NCI-H187 treated with DMSO at 0.1 percent for 48 hours (cell line): ENCODE measurements at regions not wholly inside any gene's neighbourhood (a gene's known extent, or its start where the extent isn't known, plus 50 kb on each side); places are given as distances from the start of the nearest gene placed in this dataset.
"Not testable (repeated sequence)": the region's sequence is repeated elsewhere in the genome, so short reads cannot be mapped to it uniquely, and the experiment has no call there.

ENCODE experiments used
- DNase-seq: peaks from one replicate; lab custom pipeline; 2025; lab: John Stamatoyannopoulos, UW

- DNase-seq: no peak
Observed at GRCh38 chr1:178607718-178608408, 95.0 kb downstream of the TEX35 start.

GRCh38 chr1:178609015-178609414 is 96.1 kb downstream of the TEX35 start:
- DNase-seq: no peak

- DNase-seq: not testable (repeated sequence)
Observed at GRCh38 chr1:178610690-178611410, 97.9 kb downstream of the TEX35 start.

GRCh38 chr1:178612261-178612660 is 99.4 kb downstream of the TEX35 start:
- DNase-seq: no peak

- DNase-seq: no peak
Observed at GRCh38 chr1:178613271-178613945, 100.5 kb downstream of the TEX35 start.

- no peak for DNase-seq
Observed at GRCh38 chr1:178614286-178614685, 101.4 kb downstream of the TEX35 start.

GRCh38 chr1:178619042-178619927 is 105.8 kb upstream of the RALGPS2 start:
- DNase-seq: peak; percentile 23

- no peak for DNase-seq
Observed at GRCh38 chr1:178620584-178621475, 104.2 kb upstream of the RALGPS2 start.

- no peak for DNase-seq
Observed at GRCh38 chr1:178621822-178622221, 103.2 kb upstream of the RALGPS2 start.

GRCh38 chr1:178625695-178626094 is 99.3 kb upstream of the RALGPS2 start:
- no peak for DNase-seq

GRCh38 chr1:178627037-178627436 is 98.0 kb upstream of the RALGPS2 start:
- DNase-seq: no peak

GRCh38 chr1:178628637-178629251 is 96.3 kb upstream of the RALGPS2 start:
- DNase-seq: no peak

GRCh38 chr1:178629252-178630154 is 95.5 kb upstream of the RALGPS2 start:
- no peak for DNase-seq

- no peak for DNase-seq
Observed at GRCh38 chr1:178630417-178630816, 94.6 kb upstream of the RALGPS2 start.

- no peak for DNase-seq
Observed at GRCh38 chr1:178632653-178633052, 92.4 kb upstream of the RALGPS2 start.

GRCh38 chr1:178633056-178633455 is 92.0 kb upstream of the RALGPS2 start:
- no peak for DNase-seq

GRCh38 chr1:178634445-178634844 is 90.6 kb upstream of the RALGPS2 start:
- DNase-seq: no peak

- DNase-seq: no peak
Observed at GRCh38 chr1:178637841-178638240, 87.2 kb upstream of the RALGPS2 start.

- no peak for DNase-seq
Observed at GRCh38 chr1:178639326-178639725, 85.7 kb upstream of the RALGPS2 start.
